NCI-H524 treated with DMSO at 0.1 percent for 48 hours (cell line): ENCODE measurements at regions not wholly inside any gene's neighbourhood (a gene's known extent, or its start where the extent isn't known, plus 50 kb on each side); places are given as distances from the start of the nearest gene placed in this dataset.
"Not testable (repeated sequence)": the region's sequence is repeated elsewhere in the genome, so short reads cannot be mapped to it uniquely, and the experiment has no call there.

Experiments
- DNase-seq: peaks from one replicate; lab custom pipeline; 2025; lab: John Stamatoyannopoulos, UW

GRCh38 chr13:30816736-30817135 is 81.4 kb downstream of the ALOX5AP start:
- DNase-seq, result peak; percentile 65

DNA sequence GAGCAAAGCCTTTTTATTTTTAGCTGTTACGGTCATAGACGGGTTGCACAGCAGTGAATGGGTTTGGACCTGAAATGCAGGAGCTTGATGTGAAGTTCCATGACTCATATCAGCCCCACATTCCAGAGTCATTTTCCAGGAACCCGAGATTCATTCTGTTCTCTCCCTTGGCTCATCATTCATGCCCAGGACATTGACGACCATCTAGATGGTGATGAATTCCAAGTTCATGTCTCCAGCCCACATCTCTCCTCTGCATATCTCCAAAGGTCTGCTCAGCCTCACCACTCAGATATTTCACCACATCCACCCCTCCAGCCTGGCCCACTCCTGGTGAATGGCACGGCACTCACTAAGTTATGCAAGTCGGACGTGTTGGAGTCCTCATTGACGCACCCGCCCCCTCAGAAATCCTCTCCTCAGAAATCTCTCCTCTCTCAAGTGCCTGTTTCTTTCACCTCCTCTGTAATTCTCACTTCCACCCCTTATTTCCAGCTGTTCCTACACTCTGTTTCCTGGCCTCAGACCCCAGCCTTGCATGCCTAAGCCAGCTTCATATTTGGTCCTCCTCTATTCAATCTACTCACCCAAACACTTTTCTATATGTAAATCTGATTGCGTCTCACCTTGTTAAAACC is 83.1 kb downstream of the ALOX5AP start:
- DNase-seq, result no peak

DNA sequence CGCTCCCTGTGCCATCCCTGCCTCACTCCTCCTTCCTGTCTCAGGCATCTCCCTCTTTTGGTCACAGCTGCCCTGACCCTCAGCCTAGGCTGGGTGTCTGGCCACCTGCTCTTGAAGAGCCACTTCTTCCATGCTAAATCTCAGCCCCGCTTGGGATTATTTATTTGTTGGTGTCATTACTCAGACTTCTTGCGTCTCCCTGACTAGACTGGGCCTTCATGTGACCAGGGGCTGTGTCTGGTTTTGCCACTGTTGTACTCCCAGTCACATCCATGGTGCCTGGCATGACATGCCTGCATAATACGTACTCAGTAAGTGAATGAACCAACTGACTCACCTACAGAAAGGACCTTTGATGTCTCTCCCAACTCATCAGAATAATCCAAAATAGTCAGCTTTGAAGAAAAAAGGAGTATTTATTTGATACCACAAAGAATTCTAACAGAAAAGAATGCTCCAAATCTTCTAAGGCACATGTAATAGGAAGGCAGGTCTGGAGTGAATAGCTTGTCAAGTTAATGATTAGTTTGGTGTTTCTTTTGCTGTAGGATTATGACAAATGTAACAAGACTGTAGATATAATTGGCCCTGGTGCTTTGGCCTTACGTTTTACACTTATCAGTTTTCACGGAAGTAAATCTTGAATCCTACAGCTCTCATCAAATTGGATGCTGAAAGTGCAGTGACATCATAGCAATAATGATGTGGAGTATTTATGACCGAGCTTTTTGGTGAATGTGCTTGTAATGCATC is 84.0 kb downstream of the ALOX5AP start:
- DNase-seq, result no peak

GRCh38 chr13:30821421-30821820 is 84.7 kb upstream of the MEDAG start:
- DNase-seq, result no peak

DNA sequence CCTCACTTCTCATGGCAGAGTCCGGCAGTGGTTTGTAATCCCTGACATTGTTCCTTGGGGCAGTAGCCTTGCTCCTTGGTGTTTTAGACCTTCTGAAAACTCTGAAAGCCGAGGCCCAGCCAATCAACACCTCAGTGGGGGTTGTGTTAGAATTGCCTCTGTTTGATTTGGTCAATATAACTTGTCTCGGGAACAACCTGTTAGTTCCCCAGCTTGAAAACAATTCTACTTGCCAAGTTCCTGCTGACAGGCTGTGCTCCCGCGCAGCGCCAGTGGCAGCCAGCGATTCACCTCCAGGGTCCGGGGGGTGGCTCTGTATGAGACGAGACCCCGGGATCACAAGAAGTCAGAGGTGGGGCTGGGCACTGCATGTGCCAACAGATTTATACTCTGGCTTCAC is 81.4 kb upstream of the MEDAG start:
- no peak for DNase-seq

DNA sequence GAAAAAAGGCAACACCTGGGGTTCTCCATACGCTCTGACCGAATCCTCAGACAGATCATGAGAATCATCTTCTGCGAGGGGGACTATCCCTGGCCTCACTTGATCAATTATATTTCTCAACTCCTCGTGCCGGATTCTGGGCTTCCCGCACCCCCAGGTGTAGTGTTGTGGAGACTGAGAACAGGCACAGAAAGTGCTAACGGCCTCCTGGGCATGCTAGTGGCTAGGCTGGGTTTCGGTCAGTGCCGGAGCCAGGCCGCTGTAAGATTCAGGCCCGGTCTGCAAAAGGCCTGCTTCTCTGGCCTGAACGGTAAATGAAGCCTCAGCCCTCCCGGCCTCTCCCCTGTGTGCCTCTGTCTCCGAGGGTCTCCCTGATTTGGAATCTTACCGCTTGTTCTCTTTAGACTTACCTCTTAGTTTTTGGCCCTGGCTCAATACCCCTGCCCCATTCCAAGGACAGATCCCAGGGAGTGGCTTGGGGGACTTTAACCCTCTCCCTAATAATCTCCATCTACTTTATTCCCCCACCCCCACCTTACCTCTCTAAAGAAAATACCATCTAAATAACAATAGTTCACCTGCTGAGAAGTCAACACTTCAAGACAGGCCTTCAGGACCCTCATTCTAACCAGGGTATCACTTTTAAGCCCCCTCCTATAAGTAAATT is 79.0 kb upstream of the MEDAG start:
- no peak for DNase-seq

DNA sequence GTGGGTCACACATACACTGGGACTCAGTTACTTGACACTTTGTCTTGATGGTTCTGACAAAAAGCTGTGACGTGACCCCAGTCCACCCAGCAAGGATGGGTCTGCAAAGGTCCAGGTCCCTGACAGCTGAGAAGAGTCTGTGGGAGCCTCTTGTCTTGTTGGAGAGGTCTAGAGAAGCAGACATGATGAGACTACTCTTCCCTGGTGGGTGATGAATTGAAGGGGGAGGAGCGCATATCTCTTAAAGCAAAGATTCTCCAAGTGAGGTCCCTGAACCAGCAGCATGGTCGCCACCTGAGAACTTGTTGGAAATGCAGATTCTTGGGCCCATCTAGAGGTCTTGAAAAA is 78.5 kb upstream of the MEDAG start:
- no peak for DNase-seq

DNA sequence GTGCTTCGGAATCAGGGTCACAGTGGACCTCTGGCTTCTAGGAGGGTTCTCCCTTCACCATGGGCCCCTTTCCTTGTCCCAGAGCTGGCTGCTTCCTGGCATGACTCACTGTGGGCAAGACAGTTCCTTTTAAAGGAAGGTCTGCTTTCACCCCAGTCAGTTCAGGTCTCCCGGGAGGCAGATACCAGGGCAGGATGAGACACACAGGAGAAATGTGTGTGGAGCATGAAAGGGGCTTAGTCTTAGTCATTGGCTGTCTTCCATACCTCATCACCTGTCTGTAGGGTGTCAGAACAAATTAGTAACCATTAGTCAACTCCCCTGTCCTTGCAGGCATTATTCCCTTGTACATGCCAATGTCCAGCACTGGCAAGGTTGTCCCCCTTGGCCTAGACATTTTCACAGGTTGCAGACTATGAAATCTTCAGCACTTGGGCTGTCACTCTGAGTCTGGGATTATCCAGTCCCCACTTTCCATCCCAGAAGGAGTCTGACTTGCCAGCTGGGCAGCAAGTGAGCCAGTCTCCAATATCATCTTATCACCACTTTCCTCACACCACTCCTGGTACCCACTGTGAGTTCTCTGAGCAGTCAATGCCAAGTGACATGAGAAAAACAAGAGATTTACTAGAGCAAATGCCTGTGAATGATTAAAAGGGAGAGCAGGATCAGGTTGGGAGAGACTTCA is 76.8 kb upstream of the MEDAG start:
- no peak for DNase-seq

GRCh38 chr13:30829833-30830637 is 76.0 kb upstream of the MEDAG start:
- DNase-seq, result no peak

DNA sequence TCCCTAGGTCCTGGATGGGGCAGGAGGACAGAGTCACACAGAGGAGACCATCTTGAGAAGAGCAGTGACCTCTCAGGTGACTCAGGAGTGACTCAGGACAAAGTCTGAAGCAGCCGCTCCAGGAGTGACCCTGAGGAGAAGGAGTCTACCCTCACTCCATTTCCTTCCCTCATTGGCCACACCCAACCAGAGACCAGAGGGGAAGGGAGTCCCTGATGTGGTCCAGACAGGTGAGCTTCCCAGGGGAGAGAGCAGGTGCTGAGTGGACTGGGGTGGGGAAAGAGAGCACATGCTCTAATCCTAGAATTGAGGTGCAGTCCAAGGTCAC is 75.5 kb upstream of the MEDAG start:
- no peak for DNase-seq

- no peak for DNase-seq
Measured at GRCh38 chr13:30831515-30831914, 74.6 kb upstream of the MEDAG start.

DNA sequence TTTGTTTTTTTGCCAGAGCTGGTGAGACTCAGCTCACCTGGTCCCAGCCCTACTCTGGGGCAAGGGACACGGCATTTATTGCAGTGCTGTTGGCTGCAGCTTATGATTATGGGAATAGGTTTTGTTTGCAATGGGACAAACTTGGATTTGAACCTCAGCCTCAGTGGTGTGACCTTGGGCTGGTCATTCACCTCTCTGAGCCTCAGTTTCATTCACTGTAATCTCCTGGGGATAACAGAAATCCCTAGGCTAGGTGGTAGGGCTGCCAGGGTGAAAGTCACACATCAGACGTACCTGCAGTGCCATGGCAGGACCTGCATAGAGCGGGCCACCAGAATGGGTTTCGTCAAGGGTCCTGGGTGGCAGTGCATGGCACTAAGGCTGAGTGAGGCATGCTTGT is 73.7 kb upstream of the MEDAG start:
- no peak for DNase-seq

- DNase-seq, result peak; percentile 44
Measured at GRCh38 chr13:30832845-30833332, 73.2 kb upstream of the MEDAG start.

DNA sequence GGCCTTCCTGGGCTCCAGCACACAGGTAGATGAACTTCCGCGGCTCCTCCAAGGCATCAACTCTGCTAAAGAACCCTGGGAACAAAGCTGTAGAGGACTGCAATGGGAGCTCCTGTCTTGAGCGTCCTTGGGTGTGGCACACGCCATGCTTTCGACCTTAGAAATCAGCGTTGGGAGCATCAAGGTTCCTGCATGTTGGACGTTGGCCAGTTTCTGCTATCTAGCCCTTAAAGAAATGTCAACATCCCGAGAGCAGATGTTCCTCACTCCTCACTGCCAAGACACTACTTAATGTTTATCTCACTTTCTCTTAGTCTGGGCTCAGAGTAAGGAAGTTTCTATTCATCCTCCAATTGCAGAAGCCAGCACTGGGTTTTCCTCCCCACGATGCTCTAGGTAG is 70.6 kb upstream of the MEDAG start:
- DNase-seq, result peak; percentile 50

DNA sequence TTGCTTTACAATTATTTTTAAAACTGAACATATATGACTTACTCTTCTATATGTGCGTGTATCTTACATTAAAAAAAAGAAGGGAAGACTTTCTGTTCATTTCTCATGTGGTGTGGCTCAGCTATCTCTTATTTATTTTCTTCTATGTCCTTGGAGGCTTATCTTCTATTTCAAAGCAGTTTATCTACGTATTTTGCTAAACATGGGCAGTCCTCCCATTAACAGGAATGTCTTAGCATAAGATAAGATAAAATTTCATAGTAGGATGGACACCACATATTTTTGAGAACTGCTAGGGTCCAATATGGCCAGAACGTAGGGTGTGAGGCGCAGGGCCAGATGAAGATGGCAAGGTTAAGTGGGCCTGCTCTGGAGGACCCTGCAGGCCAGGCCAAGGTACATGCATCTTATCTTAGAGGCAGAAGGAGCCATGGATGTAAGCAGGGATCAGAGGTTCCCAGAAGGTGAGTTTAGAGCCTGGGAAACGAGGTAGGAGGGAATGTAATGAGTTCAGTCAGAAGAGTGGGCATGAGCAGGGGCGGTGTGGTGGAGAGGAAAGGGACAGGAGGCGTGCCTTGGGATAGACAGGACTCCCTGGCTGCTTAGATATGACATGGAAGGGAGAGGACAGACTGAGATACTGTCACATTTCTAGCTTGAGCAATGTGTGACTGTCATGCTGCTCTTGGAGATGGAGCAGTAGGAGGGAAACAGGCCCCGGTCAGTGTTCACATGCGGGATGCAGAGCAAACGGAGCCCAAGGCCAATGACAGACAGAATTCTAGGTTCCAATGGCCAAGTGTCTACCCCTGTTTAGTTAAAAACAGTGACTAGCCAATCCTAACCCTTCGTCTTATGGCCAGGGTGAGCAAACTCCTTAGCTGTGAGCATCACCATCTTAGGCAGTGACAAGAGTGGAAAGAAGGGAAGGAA is 68.6 kb upstream of the MEDAG start:
- no peak for DNase-seq

DNA sequence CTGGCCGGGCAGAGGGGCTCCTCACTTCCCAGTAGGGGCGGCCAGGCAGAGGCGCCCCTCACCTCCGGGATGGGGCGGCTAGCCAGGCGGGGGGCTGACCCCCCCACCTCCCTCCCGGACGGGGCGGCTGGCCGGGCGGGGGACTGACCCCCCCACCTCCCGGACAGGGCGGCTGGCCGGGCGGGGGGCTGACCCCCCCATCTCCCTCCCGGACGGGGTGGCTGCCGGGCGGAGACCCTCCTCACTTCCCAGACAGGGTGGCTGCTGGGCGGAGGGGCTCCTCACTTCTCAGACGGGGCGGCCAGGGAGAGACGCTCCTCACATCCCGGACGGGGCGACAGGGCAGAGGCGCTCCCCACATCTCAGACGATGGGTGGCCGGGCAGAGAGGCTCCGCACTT is 66.4 kb upstream of the MEDAG start:
- DNase-seq, result not testable (repeated sequence)

DNA sequence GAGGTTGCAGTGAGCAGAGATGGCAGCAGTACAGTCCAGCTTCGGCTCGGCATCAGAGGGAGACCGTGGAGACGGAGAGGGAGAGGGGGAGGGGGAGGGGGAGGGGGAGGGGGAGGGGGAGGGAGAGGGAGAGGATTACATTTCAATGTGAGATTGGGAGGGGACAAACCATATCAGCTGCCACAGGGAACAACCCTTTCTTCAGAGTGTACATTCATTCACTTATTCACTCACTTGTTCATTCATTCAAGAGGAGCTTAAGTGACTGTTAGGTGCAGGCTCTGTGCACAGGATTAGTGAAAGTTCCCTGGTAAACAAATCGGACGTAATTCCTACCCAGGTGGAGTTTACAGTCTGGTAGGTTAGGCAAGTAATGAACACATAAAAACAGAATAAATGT is 65.6 kb upstream of the MEDAG start:
- DNase-seq, result no peak

- DNase-seq, result no peak
Measured at GRCh38 chr13:30841154-30841553, 64.9 kb upstream of the MEDAG start.

DNA sequence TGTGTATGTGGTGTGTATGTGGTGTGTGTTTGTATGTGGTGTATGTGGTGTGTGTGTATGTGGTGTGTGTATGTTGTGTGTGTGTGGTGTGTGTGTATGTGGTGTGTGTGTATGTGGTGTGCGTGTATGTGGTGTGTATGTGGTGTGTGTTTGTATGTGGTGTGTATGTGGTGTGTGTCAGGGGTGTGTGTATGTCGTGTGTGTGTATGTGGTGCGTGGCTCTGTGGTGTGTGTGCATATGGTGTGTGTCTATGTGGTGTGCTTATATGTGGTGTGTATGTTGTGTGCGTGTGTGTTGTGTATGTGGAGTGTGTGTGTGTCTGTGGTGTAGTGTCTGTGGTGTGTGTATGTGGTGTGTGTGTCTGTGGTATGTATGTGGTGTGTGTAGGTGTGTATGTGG is 62.5 kb upstream of the MEDAG start:
- no peak for DNase-seq

DNA sequence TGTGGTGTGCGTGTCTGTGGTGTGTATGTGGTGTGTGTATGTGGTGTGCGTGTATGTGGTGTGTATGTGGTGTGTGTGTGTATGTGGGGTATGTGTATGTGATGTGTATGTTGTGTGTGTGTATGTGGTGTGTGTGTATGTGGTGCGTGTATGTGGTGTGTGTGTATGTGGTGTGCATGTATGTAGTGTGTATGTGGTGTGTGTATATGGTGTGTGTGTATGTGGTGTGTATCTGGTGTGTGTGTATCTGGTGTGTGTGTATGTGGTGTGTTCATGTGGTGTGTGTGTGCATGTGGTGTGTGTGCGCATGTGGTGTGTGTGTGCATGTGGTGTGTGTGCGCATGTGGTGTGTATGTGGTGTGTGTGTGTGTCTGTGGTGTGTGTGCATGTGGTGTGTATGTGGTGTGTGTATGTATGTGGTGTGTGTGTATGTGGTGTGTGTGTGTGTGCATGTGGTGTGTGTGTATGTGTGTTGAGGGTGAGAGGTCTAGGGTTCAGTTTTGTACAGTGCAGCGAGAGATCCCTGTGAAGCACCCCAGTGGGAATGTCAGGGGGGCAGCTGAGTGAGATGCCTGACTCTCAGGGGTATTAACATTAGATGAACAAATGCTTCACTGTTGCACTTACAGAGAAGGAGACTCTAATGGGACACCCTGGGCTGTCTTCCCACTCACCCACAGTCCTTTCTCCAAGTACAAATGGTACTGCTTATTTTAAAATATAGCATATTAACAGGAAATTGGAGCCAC is 61.3 kb upstream of the MEDAG start:
- no peak for DNase-seq
